Lower leg skin (tissue), 4 donors: ENCODE measurements at regions not wholly inside any gene's neighbourhood (a gene's known extent, or its start where the extent isn't known, plus 50 kb on each side); places are given as distances from the start of the nearest gene placed in this dataset.

Source experiments
- DNase-seq, 2 donors: peaks; one replicate each; pipeline ENCODE4 v3.0.0-alpha.2; 2019; ENCODE audit warnings: low spot score in 2 of 2
- H3K4me3 ChIP-seq: fragments of 200-600 bp; sonication (generic); 2 replicates; pipeline ENCODE4 v1.5.1; 2017; ENCODE audit warnings: mild to moderate bottlenecking, low read depth; ENCODE audit not compliant: poor library complexity, severe bottlenecking
- CTCF ChIP-seq, 3 donors: fragments of 450-650 bp; IDR thresholded peaks; one replicate each; pipeline ENCODE4 v1.5.1; 2016; ENCODE audit warnings: antibody characterized with exemption in 3 of 3, mild to moderate bottlenecking in 3 of 3, moderate library complexity in 2 of 3
- POLR2A ChIP-seq, 2 donors: fragments of 450-650 bp; IDR thresholded peaks; one replicate each; pipeline ENCODE4 v1.6.1; 2016 to 2017; ENCODE audit warnings: antibody characterized with exemption in 2 of 2, mild to moderate bottlenecking in 1 of 2, moderate library complexity in 1 of 2
- WGBS, 2 donors: methylation state at CpG; one replicate each; pipeline ENCODE4 v1.1.5; 2018; 5-methylcytosine and 5-hydroxymethylcytosine counted together
- intact Hi-C: fragments of 100-400 bp; cut with DNase I; formaldehyde crosslinking; loops from one replicate; pipeline ENCODE4 v1.15.0; 2023; ENCODE audit warnings: low total_unique reads

GRCh38 chr4:86439293-86439692 is 79.4 kb upstream of the MAPK10 start:
- 69 to 72% methylated on average over 2 of the region's 2 CpGs for WGBS, 2 donors
- TF ChIP-seq POLR2A (IDR thresholded peaks at IDR 0.05) (no peak), CTCF (IDR thresholded peaks at IDR 0.05) (no peak)
- intact Hi-C loops = no loop called here

DNA sequence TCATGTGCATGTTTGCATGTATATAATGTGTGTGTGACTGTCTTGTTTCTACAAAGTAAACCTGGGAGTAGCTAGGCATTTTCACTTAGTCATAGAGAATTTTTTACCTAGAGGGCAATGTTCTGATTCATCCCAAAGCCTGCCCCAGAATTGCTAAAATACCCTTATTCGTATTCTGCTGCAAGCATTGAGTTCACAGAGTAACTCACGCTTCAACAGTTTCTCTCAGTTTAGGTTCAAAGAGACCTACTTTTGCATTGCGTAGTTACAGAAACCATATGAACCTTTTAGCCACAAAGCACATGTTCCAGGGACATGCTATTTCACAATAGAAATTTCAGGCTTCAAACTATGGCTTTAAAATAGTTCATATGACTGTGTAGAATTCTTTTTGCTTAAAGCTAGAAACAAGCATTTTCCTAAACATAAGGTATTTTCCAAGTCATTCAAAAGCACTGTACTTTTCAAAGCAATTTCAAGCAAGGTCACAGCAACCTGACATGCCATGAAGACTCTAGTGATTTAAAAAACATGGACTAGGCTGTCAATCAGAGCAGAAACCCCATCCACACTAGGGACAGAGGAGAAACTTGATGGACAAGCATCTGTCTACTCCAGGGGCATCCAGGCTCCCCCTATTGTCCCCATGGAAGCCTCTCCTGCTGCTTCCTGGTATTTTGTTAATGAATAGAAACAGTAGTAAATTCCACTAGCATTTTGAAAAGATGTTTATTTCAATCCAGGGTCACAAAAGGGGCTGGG is 81.5 kb upstream of the MAPK10 start:
- intact Hi-C loops = no loop called here
- 36 to 55% methylated on average over 3 of the region's 3 CpGs for WGBS, 2 donors
- H3K4me3 ChIP-seq = no peak overlapping the region
- no peak for TF ChIP-seq POLR2A (IDR thresholded peaks at IDR 0.05)
- TF ChIP-seq CTCF (IDR thresholded peaks at IDR 0.05) = no peak
- DNase-seq = no peak

More at GRCh38 chr4:86439293-86439692, 79.4 kb upstream of the MAPK10 start:
- no peak overlapping the region for H3K4me3 ChIP-seq
- no peak for DNase-seq

DNA sequence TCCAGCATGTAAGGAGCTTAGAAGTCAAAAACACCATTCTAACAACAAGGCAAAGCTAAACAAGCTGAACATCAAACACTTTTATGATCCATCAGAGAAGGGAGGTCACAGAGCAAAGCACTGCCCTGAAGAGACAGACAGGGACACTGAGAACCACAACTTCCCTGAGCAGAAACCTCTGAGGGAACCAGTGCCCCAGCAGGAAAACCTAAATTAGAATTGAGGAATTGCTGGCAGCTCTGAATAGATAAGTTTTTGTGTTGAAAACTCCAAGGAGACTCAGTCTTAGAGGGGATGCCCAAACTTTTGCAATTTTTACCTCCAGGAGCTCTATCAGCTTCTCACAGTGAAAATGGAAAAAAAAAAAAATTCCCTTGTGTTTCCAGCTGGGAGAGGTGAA is 83.0 kb upstream of the MAPK10 start:
- H3K4me3 ChIP-seq = no peak overlapping the region
- no peak for DNase-seq
- intact Hi-C loops = no loop called here
- TF ChIP-seq CTCF (IDR thresholded peaks at IDR 0.05) (no peak), POLR2A (IDR thresholded peaks at IDR 0.05) (no peak)

DNA sequence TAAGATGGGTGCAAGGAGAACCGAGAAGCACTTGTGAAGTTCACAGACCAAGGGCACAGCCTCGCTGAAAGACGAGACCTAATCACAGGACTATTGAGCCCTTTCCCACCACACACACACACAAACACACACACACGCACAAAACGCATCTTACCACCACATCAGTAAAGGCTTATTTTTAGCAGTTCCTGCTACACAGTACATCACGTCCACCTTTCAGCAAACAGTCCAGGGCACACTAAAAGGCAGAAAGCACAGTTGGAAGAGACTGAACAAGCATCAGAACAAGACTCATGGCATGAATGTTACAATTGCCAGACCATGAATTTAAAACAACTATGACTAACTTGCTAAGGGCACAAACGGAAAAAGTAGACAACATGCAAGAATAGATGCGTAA is 83.6 kb upstream of the MAPK10 start:
- 71 to 78% methylated on average over 8 of the region's 8 CpGs for WGBS, 2 donors
- DNase-seq = no peak
- H3K4me3 ChIP-seq = no peak overlapping the region
- intact Hi-C loops = no loop called here
- TF ChIP-seq POLR2A (IDR thresholded peaks at IDR 0.05) = no peak
- TF ChIP-seq CTCF (IDR thresholded peaks at IDR 0.05) = no peak

- H3K4me3 ChIP-seq = no peak overlapping the region
- intact Hi-C loops = no loop called here
- TF ChIP-seq CTCF (IDR thresholded peaks at IDR 0.05) (no peak), POLR2A (IDR thresholded peaks at IDR 0.05) (no peak)
- 88 to 92% methylated on average over 5 of the region's 5 CpGs for WGBS, 2 donors
- no peak for DNase-seq
These were observed 87.1 kb upstream of the MAPK10 start for GRCh38 chr4:86446996-86447395.

- DNase-seq = no peak
- no peak overlapping the region for H3K4me3 ChIP-seq
- TF ChIP-seq CTCF (IDR thresholded peaks at IDR 0.05) (no peak), POLR2A (IDR thresholded peaks at IDR 0.05) (no peak)
- WGBS, 2 donors = 66 to 75% methylated on average over 9 of the region's 9 CpGs
- intact Hi-C loops = no loop called here
These were observed 89.0 kb upstream of the MAPK10 start for GRCh38 chr4:86448871-86449270.
